DMS153 treated with DMSO at 0.1 percent for 48 hours (cell line): ENCODE measurements at regions not wholly inside any gene's neighbourhood (a gene's known extent, or its start where the extent isn't known, plus 50 kb on each side); places are given as distances from the start of the nearest gene placed in this dataset.
"Not testable (repeated sequence)": the region's sequence is repeated elsewhere in the genome, so short reads cannot be mapped to it uniquely, and the experiment has no call there.

Experiments used
- DNase-seq: peaks from one replicate; lab custom pipeline; 2025; ENCODE audit not compliant: unreplicated experiment; lab: John Stamatoyannopoulos, UW

DNA sequence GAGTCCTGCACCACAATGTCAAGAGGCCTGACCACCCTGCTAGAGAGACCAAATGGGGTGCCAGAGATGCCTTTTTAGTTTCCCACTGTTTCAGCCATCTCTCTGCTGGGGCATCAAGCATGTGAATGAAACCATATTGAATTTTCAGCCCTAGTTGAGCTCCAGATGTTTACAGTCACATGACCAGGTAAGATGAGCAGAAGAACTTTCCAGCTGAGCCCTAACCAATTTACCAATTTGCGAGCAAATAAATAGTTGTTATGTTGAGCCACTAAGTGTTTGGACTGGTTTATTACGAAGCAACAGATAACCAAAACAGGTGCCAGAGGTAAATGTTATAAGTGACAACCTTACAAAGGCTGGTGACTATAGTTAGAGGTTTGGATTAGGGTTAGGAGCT lies 209.1 kb upstream of the CCL2 start:
- no peak for DNase-seq

GRCh38 chr17:34051046-34051445 lies 204.0 kb upstream of the CCL2 start:
- no peak for DNase-seq

DNA sequence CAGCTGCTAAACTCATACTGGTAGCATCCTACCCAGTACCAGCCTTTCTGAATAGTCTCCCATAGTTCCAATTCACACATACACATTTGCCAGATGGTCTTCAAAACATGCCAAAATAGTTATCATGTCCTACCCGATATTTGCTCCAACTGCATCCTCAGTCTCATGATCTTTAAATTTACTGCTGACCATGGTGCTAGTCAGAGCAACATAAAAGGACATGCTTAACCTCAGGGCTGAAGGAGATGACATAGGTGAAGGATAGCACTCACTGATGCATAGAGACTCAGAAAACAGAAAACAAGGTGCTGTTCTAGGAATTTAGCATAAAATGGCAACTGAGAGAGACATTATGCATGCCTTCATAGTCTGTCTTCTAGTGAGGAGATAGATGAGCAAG lies 200.6 kb upstream of the CCL2 start:
- DNase-seq = no peak

DNA sequence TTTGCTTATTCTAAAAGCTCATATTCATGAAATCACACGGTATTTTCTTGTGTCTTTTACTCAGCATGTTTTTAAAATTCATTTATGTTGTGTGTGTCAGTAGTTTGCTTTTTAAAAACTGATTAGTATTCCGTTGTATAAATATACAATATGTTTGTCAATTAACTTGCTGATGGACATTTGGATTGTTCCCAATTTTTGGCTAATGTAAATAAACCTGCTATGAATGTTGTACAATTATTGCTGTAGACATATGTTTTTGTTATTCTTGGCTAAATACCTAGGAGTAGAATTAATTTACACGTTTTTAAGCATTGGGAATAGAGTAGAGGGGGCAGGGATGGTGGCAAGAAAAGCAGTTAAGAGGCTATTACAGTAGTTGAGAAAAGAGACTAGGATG lies 199.5 kb upstream of the CCL2 start:
- no peak for DNase-seq

GRCh38 chr17:34059423-34060220 lies 195.5 kb upstream of the CCL2 start:
- no peak for DNase-seq

GRCh38 chr17:34066528-34066927 lies 188.6 kb upstream of the CCL2 start:
- DNase-seq = no peak

DNA sequence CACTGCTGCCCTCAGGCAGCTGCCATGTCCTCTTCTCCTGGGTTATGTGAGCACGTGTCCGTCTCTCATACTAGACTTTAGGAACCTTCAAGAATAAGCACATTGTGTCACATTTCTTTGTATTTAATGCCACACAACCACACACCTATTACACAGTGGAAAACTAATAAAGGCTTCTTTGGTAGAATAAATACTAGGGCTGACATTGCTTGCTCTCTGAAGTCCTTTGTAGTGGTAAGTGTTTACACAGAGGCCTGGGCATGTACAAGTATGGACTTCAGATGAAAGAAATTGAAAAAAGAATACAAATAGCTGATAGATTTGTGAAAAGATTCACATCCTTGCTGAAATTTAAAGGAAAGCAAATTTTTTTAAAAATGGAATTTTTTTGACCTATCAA lies 188.1 kb upstream of the CCL2 start:
- peak; percentile 35 for DNase-seq

- no peak for DNase-seq
Observed at GRCh38 chr17:34068571-34068970, 186.5 kb upstream of the CCL2 start.

DNA sequence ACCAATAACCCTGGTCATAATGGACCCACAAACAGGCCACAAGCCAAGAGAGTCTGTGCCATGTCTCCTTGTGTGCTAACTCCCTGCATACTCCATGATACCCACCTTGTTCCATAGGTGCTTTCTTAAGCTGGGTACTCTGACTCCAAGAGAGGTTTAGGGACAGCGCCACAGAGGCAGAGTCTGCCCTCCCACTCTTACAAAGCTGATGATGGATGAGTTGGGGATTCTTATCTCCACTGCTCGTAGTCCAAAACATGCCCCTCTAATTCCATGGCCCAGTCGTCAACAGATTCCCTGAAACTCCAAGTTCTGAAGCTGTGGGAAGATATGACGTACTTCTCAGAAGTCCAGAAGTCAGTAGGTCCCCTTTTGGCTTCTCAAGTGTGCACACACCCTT lies 184.4 kb upstream of the CCL2 start:
- DNase-seq = no peak

DNA sequence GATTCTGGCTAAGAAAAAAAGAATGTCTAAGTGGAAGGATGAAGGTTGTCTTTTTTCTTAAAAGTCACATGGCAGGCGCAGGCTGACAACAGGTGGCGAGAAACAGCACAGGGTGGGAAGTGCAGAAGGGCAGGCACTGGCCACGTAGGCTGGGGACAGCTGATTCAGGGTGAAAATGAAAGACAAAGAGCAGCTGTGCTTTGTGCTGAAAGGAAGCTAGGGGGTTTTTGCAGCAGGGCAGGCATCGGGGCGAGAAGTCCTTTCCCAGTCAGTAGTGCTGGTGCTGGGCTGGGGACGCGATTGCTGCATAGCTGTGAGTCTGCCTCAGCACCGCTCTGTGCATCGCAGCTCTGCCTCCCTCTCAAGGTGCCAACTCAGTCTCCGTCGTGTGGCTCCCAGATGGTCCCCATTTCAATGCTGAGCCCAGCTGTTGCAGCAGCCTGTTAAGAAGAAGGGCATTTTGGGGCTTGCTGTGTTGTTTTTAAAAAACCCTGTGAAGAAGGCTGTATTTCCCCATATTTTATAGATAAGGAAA lies 183.1 kb upstream of the CCL2 start:
- DNase-seq = no peak

- no peak for DNase-seq
Observed at GRCh38 chr17:34075076-34075475, 180.0 kb upstream of the CCL2 start.

DNA sequence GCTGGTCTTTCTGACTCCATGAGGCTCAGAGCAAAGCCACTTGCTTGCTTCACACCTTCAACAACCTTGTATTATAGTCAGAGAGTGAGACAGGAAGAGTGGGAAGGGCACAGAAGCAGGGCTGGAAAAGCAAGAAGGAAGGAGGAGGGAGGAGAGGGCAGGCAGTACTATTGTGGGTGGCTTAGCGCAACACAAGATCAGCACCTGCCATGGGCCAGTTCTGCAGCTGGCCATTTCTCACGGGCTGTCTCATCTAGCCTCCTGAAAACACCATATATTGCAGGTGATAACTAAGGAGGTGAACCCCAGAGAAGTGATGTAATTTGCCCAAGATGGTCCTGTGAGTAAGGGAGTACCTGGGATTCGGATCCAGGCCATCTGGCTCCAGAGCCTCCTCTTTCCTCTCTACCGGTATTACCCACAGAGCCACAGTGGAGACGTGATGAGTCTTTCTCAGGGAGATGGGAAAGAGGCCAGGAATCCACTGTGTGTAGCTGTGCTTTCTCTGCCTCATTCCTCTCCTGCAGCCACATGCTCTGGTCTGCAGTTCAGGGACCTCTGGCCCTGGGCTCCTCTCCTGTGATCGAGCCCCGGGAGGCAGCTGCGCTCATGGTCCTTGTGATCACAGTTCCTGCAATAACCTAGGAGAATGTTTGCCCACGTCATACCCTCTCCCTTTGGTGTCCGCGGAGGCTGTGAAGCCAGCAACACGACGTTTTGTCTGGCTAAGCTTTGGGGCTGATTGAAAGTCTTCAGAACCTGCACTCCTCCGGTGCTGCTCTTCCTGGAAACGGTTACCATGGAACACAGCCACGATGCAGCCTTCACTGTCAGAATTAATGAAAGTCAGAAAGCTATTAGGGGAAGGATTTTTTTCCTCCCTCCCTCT lies 178.1 kb upstream of the CCL2 start:
- peak; percentile 42 for DNase-seq

DNA sequence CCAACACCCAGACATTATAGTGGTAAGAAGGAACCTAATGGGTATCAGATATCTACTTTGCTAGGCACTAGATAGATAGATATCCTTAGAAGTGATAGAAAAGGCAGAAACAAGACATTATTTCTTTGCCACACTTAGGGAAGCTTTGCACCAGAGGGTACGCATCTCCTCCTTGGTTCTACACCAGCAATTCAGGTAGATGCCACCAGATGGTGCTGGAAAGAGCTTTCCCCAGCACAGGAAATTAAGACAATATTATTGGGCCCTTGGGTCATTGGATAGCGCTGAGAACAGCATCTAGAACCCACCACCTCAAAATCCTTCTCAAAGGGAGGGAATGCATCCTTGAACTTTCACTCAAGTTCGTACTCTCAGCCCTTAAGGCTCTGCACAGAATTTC lies 173.8 kb upstream of the CCL2 start:
- no peak for DNase-seq

DNA sequence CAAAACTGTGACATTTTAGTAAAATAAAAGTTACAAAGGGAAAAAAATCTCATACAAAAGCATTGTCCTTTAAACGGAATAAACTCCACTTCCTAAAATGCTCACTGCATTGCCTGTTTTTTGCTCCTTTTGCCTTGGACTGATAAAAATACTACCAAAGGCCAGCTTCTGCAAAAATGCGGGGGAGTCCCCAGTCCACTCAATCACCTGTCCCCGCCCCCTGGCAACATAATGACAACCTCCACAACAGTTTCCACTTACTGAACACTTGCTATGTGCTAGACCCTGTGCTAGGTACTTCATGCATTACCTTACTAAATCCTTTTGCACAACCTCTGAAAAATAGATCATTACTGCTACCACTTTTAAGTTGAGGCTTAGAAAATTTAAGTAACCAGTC lies 172.7 kb upstream of the CCL2 start:
- DNase-seq = no peak

DNA sequence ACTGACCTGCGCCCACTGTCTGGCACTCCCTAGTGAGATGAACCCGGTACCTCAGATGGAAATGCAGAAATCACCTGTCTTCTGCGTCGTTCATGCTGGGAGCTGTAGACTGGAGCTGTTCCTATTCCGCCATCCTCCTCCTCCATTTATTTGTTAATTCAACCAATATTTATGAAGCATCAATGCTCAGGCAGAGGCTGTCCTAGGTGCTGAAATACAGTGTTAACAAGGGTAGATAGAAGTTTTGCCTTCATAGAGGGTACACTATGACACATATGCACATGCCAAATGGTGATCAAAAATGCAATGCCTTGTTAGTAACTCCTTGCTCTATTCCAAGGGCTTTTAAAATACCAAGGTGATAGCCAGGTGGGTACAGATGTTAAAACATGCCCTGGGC lies 166.0 kb upstream of the CCL2 start:
- not testable (repeated sequence) for DNase-seq

DNA sequence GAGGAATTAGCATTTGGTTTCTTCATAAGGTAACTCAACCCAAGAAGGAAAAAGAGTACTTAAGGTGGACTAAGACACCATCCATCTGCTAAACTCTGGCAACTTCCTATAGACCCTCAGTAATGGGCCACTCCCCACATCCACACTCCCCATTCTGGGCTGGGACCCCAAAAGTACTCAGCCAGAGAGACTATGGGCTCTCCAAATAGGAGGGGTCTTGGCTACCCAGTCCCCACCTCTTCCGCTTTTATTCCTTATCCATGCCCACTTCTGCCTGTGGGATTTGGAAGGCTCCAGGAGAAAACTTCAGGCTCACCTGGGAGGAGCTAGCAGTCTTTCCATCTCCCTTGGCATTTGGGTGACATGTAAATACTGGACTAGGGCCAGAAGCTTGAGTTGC lies 164.5 kb upstream of the CCL2 start:
- no peak for DNase-seq

GRCh38 chr17:34091975-34092374 lies 163.1 kb upstream of the CCL2 start:
- no peak for DNase-seq

GRCh38 chr17:34095106-34095505 lies 160.0 kb upstream of the CCL2 start:
- no peak for DNase-seq

GRCh38 chr17:34098699-34099098 lies 156.4 kb upstream of the CCL2 start:
- no peak for DNase-seq

GRCh38 chr17:34099859-34100515 lies 155.1 kb upstream of the CCL2 start:
- DNase-seq = no peak

DNA sequence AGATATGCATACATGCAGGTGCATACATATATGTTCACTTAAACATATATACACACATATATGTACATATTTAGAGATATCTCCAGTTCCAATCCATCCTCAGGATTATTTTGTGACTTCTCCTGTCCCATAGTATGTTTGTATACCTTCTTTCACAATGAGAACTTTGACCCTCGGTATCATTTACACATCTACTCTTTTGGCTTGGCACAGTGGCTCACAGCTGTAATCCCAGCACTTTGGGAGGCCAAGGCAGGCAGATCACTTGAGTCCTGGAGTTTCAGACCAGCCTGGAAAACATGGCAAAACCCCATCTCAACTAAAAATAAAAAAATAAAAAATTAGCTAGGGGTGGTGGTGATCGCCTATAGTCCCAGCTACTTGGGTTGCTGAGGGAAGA lies 148.1 kb upstream of the CCL2 start:
- DNase-seq = no peak

DNA sequence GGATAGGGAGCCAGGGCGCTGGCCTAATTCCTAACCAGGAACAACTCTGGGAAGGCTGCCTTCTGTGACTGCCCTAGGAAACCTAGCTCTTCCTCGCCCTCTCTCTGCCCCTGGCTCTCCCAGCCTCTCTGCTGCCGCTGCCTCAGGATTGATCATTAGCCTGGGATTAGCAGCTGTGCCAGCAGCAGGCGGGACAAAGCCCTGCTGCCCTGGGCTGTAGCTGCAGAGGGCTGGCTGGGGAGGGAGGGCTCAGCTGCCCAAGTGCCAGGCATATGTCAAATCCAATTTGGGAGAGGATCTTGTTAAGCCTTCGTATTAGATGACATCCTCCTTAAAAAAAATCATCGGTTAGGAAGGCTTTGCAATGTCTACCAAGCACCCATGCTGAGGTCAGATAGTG lies 144.8 kb upstream of the CCL2 start:
- no peak for DNase-seq
